ENCODE measurements at regions not wholly inside any gene's neighbourhood (a gene's known extent, or its start where the extent isn't known, plus 50 kb on each side); places are given as distances from the start of the nearest gene placed in this dataset.

DNA sequence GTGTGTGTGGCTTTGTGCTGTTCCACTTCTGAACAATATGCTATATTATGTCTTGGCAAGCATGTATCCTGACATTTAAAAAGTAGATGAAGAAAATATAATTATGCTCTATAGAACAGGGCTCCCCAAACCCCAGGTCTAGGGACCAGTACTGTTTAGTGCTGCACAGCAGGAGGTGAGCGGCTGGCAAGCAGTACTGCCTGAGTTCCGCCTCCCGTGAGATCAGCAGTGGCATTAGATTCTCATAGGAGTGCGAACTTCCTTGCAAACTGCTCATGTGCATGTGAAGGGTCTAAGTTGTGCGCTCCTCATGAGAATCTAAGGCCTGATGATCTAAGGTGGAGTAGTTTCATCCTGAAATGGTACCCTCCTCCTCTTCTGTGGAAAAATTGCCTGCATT is 979.1 kb upstream of the CTNND2 start:
- Histone ChIP-seq H3K4me1 (ENCODE audit: insufficient read depth, low read length) (no peaks in the 10 kb centered on the region), H3K56ac (ENCODE audit: insufficient read length, low read depth, low read length) (no peak overlapping the region), H4K5ac (ENCODE audit: insufficient read length, low read depth, low read length) (no peak overlapping the region), H2BK5ac (ENCODE audit: insufficient read length, low read length) (no peak overlapping the region), H3K4ac (ENCODE audit: low read depth, low read length) (no peak overlapping the region), H3K14ac (ENCODE audit: insufficient read depth, low read length) (no peak overlapping the region), H3K27ac (ENCODE audit: insufficient read length, low read depth, low read length) (no peak overlapping the region), H2BK20ac (ENCODE audit: low read depth, low read length, poor library complexity, severe bottlenecking) (no peak overlapping the region), H3K9ac (ENCODE audit: extremely low read depth, insufficient read length, low read length) (no peak overlapping the region), H3K79me2 (ENCODE audit: insufficient read depth, low read length) (no peaks in the 10 kb centered on the region), H4K20me1 (ENCODE audit: control insufficient read depth, insufficient read depth, insufficient read length) (no peaks in the 10 kb centered on the region), H3T11ph (ENCODE audit: low read length) (no peak overlapping the region), H2AK5ac (ENCODE audit: insufficient read length, low read length) (no peak overlapping the region), H3K23ac (ENCODE audit: insufficient read length, low read depth, low read length) (no peak overlapping the region), H2BK12ac (ENCODE audit: insufficient read length, low read depth, low read length) (no peak overlapping the region), H3K18ac (ENCODE audit: insufficient read length, low read depth, low read length) (no peak overlapping the region), H3K23me2 (ENCODE audit: insufficient read length, low read depth, low read length, poor library complexity, severe bottlenecking) (no peaks in the 10 kb centered on the region), H3K4me2 (ENCODE audit: insufficient read depth, insufficient read length, low read length) (no peak overlapping the region), H4K8ac (replicated peaks; ENCODE audit: insufficient read length, low read depth, low read length) (no peak overlapping the region), H3K79me1 (ENCODE audit: insufficient read depth, low read depth, low read length, poor library complexity, severe bottlenecking) (no peaks in the 10 kb centered on the region), H4K91ac (ENCODE audit: insufficient read length, low read depth, low read length) (no peak overlapping the region), H2AFZ (ENCODE audit: low read length) (no peak overlapping the region), H2BK120ac (ENCODE audit: low read depth, low read length, poor library complexity, severe bottlenecking) (no peak overlapping the region), H3K9me3 (ENCODE audit: control insufficient read depth, low read depth, low read length) (no peaks in the 10 kb centered on the region), H3K27me3 (ENCODE audit: insufficient read depth, low read length) (no peaks in the 10 kb centered on the region), H2BK15ac (ENCODE audit: low read depth, low read length) (no peak overlapping the region)
- Mint-ChIP-seq H3K27ac (peak overlapping the region in 1 of 3 experiments; percentile 55; a peak in 2 of 7 replicates), H3K4me3 (no peak overlapping the region), H3K4me1 (peaks cover 8 to 9% of the 10 kb centered on the region in 2 experiments), H3K9me3 (no peaks in the 10 kb centered on the region), H3K27me3 (ENCODE audit: low read depth) (no peaks in the 10 kb centered on the region), H3K36me3 (ENCODE audit: insufficient read depth in 1 of 3, low read depth in 3 of 3) (no peaks in the 10 kb centered on the region)
- no CpG with 5 or more reads among the region's 5 CpGs for WGBS (ENCODE audit: extremely low coverage, insufficient read length, low lambda C conversion rate)
- DNase-seq = no peak
- TF ChIP-seq CTCF (conservative IDR thresholded peaks at IDR 0.05) = no peak
